ENCODE measurements at regions not wholly inside any gene's neighbourhood (a gene's known extent, or its start where the extent isn't known, plus 50 kb on each side); places are given as distances from the start of the nearest gene placed in this dataset.
A peak's percentile ranks its signal among the peaks of the same experiment; 100 is the strongest.

- 79 to 88% methylated on average over 1 of the region's 1 CpG for WGBS, 2 donors (ENCODE audit: low coverage in 1 of 2)
- no peak for DNase-seq
- no peak overlapping the region for H3K4me3 ChIP-seq
- no peak overlapping the region for H3K27ac ChIP-seq
- in situ Hi-C loops (cut with MboI; ENCODE audit: low pct_ligation_motif_present in 1 of 4, low pct_unique_long_range_greater_than_20kb in 1 of 4, low sequenced_read_pairs in 3 of 4), result no loop called here
- H3K27me3 ChIP-seq, result no peaks in the 10 kb centered on the region
- no peaks in the 10 kb centered on the region for H3K36me3 ChIP-seq
- TF ChIP-seq EP300 (IDR thresholded peaks at IDR 0.05; ENCODE audit: low read depth) (no peak), POLR2A (IDR thresholded peaks at IDR 0.05) (no peak), POLR2AphosphoS5 (IDR thresholded peaks at IDR 0.05) (no peak), CTCF (IDR thresholded peaks at IDR 0.05) (no peak)
- no peaks in the 10 kb centered on the region for H3K4me1 ChIP-seq
- intact Hi-C loops (cut with DNase I; ENCODE audit: low total_unique reads), result no loop called here
- H3K9me3 ChIP-seq, result no peaks in the 10 kb centered on the region
These were observed 135.1 kb upstream of the GEMIN8 start for GRCh38 chrX:14164828-14165227.

GRCh38 chrX:14125462-14125861, 95.8 kb upstream of the GEMIN8 start:
- DNase-seq, result no peak
- TF ChIP-seq POLR2A (IDR thresholded peaks at IDR 0.05), result no peak
- no peak for TF ChIP-seq EP300 (IDR thresholded peaks at IDR 0.05; ENCODE audit: low read depth)
- no peak for TF ChIP-seq CTCF (IDR thresholded peaks at IDR 0.05)
- peak in 1 of 3 donors; percentile 28 for TF ChIP-seq POLR2AphosphoS5 (IDR thresholded peaks at IDR 0.05)
- H3K4me1 ChIP-seq, result no peaks in the 10 kb centered on the region
- in situ Hi-C loops (cut with MboI; ENCODE audit: low pct_ligation_motif_present in 1 of 4, low pct_unique_long_range_greater_than_20kb in 1 of 4, low sequenced_read_pairs in 3 of 4) (no loop called here), intact Hi-C loops (cut with DNase I; ENCODE audit: low total_unique reads) (no loop called here)
- no peaks in the 10 kb centered on the region for H3K36me3 ChIP-seq
- no peaks in the 10 kb centered on the region for H3K9me3 ChIP-seq
- H3K27ac ChIP-seq, result peak overlapping the region in 3 of 4 donors; percentile 21 to 61 (median 42)
- H3K4me3 ChIP-seq, result no peak overlapping the region
- WGBS, 2 donors (ENCODE audit: low coverage in 1 of 2), result 60% methylated on average over 4 of the region's 4 CpGs; no CpG with 5 or more reads in 1 of the 2 donors
- no peaks in the 10 kb centered on the region for H3K27me3 ChIP-seq

- H3K9me3 ChIP-seq, result no peaks in the 10 kb centered on the region
- no peak for DNase-seq
- H3K27me3 ChIP-seq, result no peaks in the 10 kb centered on the region
- peak overlapping the region in 2 of 4 donors; percentile 42 to 61 for H3K27ac ChIP-seq
- intact Hi-C loops (cut with DNase I; ENCODE audit: low total_unique reads) (loop anchor here (5.0 kb wide), 1 partner anchor 417 kb away; no protein-coding TSS in a partner anchor), in situ Hi-C loops (cut with MboI; ENCODE audit: low pct_ligation_motif_present in 1 of 4, low pct_unique_long_range_greater_than_20kb in 1 of 4, low sequenced_read_pairs in 3 of 4) (no loop called here)
- no peaks in the 10 kb centered on the region for H3K36me3 ChIP-seq
- no peaks in the 10 kb centered on the region for H3K4me1 ChIP-seq
- 62 to 68% methylated on average over 4 to 5 of the region's 5 CpGs for WGBS, 2 donors (ENCODE audit: low coverage in 1 of 2)
- peak in 2 of 3 donors; percentile 31 to 54 for TF ChIP-seq POLR2AphosphoS5 (IDR thresholded peaks at IDR 0.05)
- TF ChIP-seq EP300 (IDR thresholded peaks at IDR 0.05; ENCODE audit: low read depth), result no peak
- no peak overlapping the region for H3K4me3 ChIP-seq
These were observed 94.9 kb upstream of the GEMIN8 start for GRCh38 chrX:14124562-14124961.

- Histone ChIP-seq H3K4me1 (no peaks in the 10 kb centered on the region), H3K36me3 (no peaks in the 10 kb centered on the region), H3K4me3 (no peak overlapping the region), H3K9me3 (no peaks in the 10 kb centered on the region), H3K27me3 (no peaks in the 10 kb centered on the region), H3K27ac (no peak overlapping the region)
- 37% methylated on average over 13 of the region's 13 CpGs; no CpG with 5 or more reads in 1 of the 2 donors for WGBS, 2 donors (ENCODE audit: low coverage in 1 of 2)
- TF ChIP-seq POLR2AphosphoS5 (IDR thresholded peaks at IDR 0.05), result no peak
- peak; percentile 29 to 46 (median 44) for TF ChIP-seq CTCF (IDR thresholded peaks at IDR 0.05)
- TF ChIP-seq EP300 (IDR thresholded peaks at IDR 0.05; ENCODE audit: low read depth), result no peak
- TF ChIP-seq POLR2A (IDR thresholded peaks at IDR 0.05), result no peak
- in situ Hi-C loops (cut with MboI; ENCODE audit: low pct_ligation_motif_present in 1 of 4, low pct_unique_long_range_greater_than_20kb in 1 of 4, low sequenced_read_pairs in 3 of 4) (loop anchor here in 2 of 4 donors (25.0 kb wide), 2 partner anchors 417 to 442 kb away; partner anchors contain the start of gene GLRA2 (in 1 of the 2)), intact Hi-C loops (cut with DNase I; ENCODE audit: low total_unique reads) (no loop called here)
- DNase-seq, result peak; percentile 9
These were observed 66.0 kb upstream of the GEMIN8 start for GRCh38 chrX:14095702-14096101.

- 44% methylated on average over 2 of the region's 2 CpGs; no CpG with 5 or more reads in 1 of the 2 donors for WGBS, 2 donors (ENCODE audit: low coverage in 1 of 2)
- Histone ChIP-seq H3K9me3 (no peaks in the 10 kb centered on the region), H3K27ac (no peak overlapping the region), H3K4me1 (no peaks in the 10 kb centered on the region), H3K4me3 (no peak overlapping the region), H3K27me3 (no peaks in the 10 kb centered on the region), H3K36me3 (no peaks in the 10 kb centered on the region)
- intact Hi-C loops (cut with DNase I; ENCODE audit: low total_unique reads) (no loop called here), in situ Hi-C loops (cut with MboI; ENCODE audit: low pct_ligation_motif_present in 1 of 4, low pct_unique_long_range_greater_than_20kb in 1 of 4, low sequenced_read_pairs in 3 of 4) (loop anchor here in 2 of 4 donors (25.0 kb wide), 2 partner anchors 418 to 443 kb away; partner anchors contain the start of gene GLRA2 (in 1 of the 2))
- no peak for TF ChIP-seq EP300 (IDR thresholded peaks at IDR 0.05; ENCODE audit: low read depth)
- TF ChIP-seq POLR2AphosphoS5 (IDR thresholded peaks at IDR 0.05), result no peak
- no peak for TF ChIP-seq CTCF (IDR thresholded peaks at IDR 0.05)
- no peak for TF ChIP-seq POLR2A (IDR thresholded peaks at IDR 0.05)
- no peak for DNase-seq
These were observed 64.5 kb upstream of the GEMIN8 start for GRCh38 chrX:14094191-14094590.

Data from transverse colon (tissue), 4 donors.